Jurkat, Clone E6-1 (cell line): ENCODE measurements at regions not wholly inside any gene's neighbourhood (a gene's known extent, or its start where the extent isn't known, plus 50 kb on each side); places are given as distances from the start of the nearest gene placed in this dataset.
A peak's percentile ranks its signal among the peaks of the same experiment; 100 is the strongest.
"Not testable (repeated sequence)": the region's sequence is repeated elsewhere in the genome, so short reads cannot be mapped to it uniquely, and the experiment has no call there.

Experiments
- DNase-seq: peaks from one replicate; pipeline ENCODE4 v3.0.0-alpha.2; 2011; ENCODE audit warnings: low read depth, low spot score
- H3K4me3 ChIP-seq: 2 replicates; pipeline ENCODE4 v1.5.1; 2011; ENCODE audit warnings: mild to moderate bottlenecking, low read length, control low read depth, moderate library complexity

GRCh38 chr9:65383646-65384045 is 98.6 kb upstream of the FOXD4L5 start:
- not testable (repeated sequence) for DNase-seq
- peak overlapping the region; percentile 43 for H3K4me3 ChIP-seq

- DNase-seq = not testable (repeated sequence)
Observed at GRCh38 chr9:65382701-65383318, 97.8 kb upstream of the FOXD4L5 start.

More at GRCh38 chr9:65382701-65383318, 97.8 kb upstream of the FOXD4L5 start:
- H3K4me3 ChIP-seq = not testable (repeated sequence)
